ENCODE measurements at regions not wholly inside any gene's neighbourhood (a gene's known extent, or its start where the extent isn't known, plus 50 kb on each side); places are given as distances from the start of the nearest gene placed in this dataset.

- no peaks in the 10 kb centered on the region for H3K4me1 ChIP-seq (ENCODE audit: insufficient read depth, low read length, poor library complexity, severe bottlenecking)
- no peak overlapping the region for H3K4me3 ChIP-seq (ENCODE audit: low read length, poor library complexity, severe bottlenecking)
- H3K79me2 ChIP-seq (ENCODE audit: insufficient read depth, low read length): no peaks in the 10 kb centered on the region
- H3K9me3 ChIP-seq (ENCODE audit: insufficient read depth, low read depth, low read length): no peaks in the 10 kb centered on the region
- H3K4me2 ChIP-seq (ENCODE audit: low read depth, low read length, poor library complexity, severe bottlenecking): no peak overlapping the region
- TF ChIP-seq EZH2phosphoT487 (IDR thresholded peaks at IDR 0.05; ENCODE audit: borderline replicate concordance): no peak
- TF ChIP-seq CTCF (conservative IDR thresholded peaks at IDR 0.05; ENCODE audit: low read length): no peak
- H4K20me1 ChIP-seq (ENCODE audit: insufficient read depth, low read length, poor library complexity, severe bottlenecking): no peaks in the 10 kb centered on the region
- no peaks in the 10 kb centered on the region for H3K36me3 ChIP-seq (ENCODE audit: insufficient read depth, low read length)
- H3K9ac ChIP-seq (ENCODE audit: low read depth, low read length, poor library complexity, severe bottlenecking): no peak overlapping the region
- no peaks in the 10 kb centered on the region for H3K27me3 ChIP-seq (ENCODE audit: insufficient read depth, low read length, poor library complexity, severe bottlenecking)
- no peak overlapping the region for H2AFZ ChIP-seq (ENCODE audit: low read length)
- no peaks in the 10 kb centered on the region for H3K9me2 ChIP-seq (replicated peaks; ENCODE audit: low read depth, low read length)
- H3F3A ChIP-seq (ENCODE audit: low read depth): no peaks in the 10 kb centered on the region
Observed at GRCh38 chr2:65917986-65918385, 485.6 kb upstream of the SPRED2 start.

GRCh38 chr2:65916785-65917295 lies 484.4 kb upstream of the SPRED2 start:
- no peak overlapping the region for H3K4me3 ChIP-seq (ENCODE audit: low read length, poor library complexity, severe bottlenecking)
- H3K9me3 ChIP-seq (ENCODE audit: insufficient read depth, low read depth, low read length): no peaks in the 10 kb centered on the region
- no peak overlapping the region for H3K4me2 ChIP-seq (ENCODE audit: low read depth, low read length, poor library complexity, severe bottlenecking)
- H3K79me2 ChIP-seq (ENCODE audit: insufficient read depth, low read length): no peaks in the 10 kb centered on the region
- TF ChIP-seq CTCF (conservative IDR thresholded peaks at IDR 0.05; ENCODE audit: low read length) (no peak), EZH2phosphoT487 (IDR thresholded peaks at IDR 0.05; ENCODE audit: borderline replicate concordance) (no peak)
- H3K4me1 ChIP-seq (ENCODE audit: insufficient read depth, low read length, poor library complexity, severe bottlenecking): no peaks in the 10 kb centered on the region
- no peak overlapping the region for H2AFZ ChIP-seq (ENCODE audit: low read length)
- H3F3A ChIP-seq (ENCODE audit: low read depth): no peaks in the 10 kb centered on the region
- no peak overlapping the region for H3K9ac ChIP-seq (ENCODE audit: low read depth, low read length, poor library complexity, severe bottlenecking)
- no peaks in the 10 kb centered on the region for H3K9me2 ChIP-seq (replicated peaks; ENCODE audit: low read depth, low read length)
- H4K20me1 ChIP-seq (ENCODE audit: insufficient read depth, low read length, poor library complexity, severe bottlenecking): no peaks in the 10 kb centered on the region
- no peaks in the 10 kb centered on the region for H3K36me3 ChIP-seq (ENCODE audit: insufficient read depth, low read length)
- H3K27me3 ChIP-seq (ENCODE audit: insufficient read depth, low read length, poor library complexity, severe bottlenecking): no peaks in the 10 kb centered on the region

- Histone ChIP-seq H3K9me3 (ENCODE audit: insufficient read depth, low read depth, low read length) (no peaks in the 10 kb centered on the region), H3K4me3 (ENCODE audit: low read length, poor library complexity, severe bottlenecking) (no peak overlapping the region), H3K27me3 (ENCODE audit: insufficient read depth, low read length, poor library complexity, severe bottlenecking) (no peaks in the 10 kb centered on the region)
Observed at GRCh38 chr2:65916177-65916576, 483.8 kb upstream of the SPRED2 start.

More at GRCh38 chr2:65916177-65916576, 483.8 kb upstream of the SPRED2 start:
- no peaks in the 10 kb centered on the region for H3K79me2 ChIP-seq (ENCODE audit: insufficient read depth, low read length)
- H4K20me1 ChIP-seq (ENCODE audit: insufficient read depth, low read length, poor library complexity, severe bottlenecking): no peaks in the 10 kb centered on the region
- H3K9ac ChIP-seq (ENCODE audit: low read depth, low read length, poor library complexity, severe bottlenecking): no peak overlapping the region
- H3K9me2 ChIP-seq (replicated peaks; ENCODE audit: low read depth, low read length): no peaks in the 10 kb centered on the region
- H2AFZ ChIP-seq (ENCODE audit: low read length): no peak overlapping the region
- H3F3A ChIP-seq (ENCODE audit: low read depth): no peaks in the 10 kb centered on the region
- no peak overlapping the region for H3K4me2 ChIP-seq (ENCODE audit: low read depth, low read length, poor library complexity, severe bottlenecking)
- H3K36me3 ChIP-seq (ENCODE audit: insufficient read depth, low read length): no peaks in the 10 kb centered on the region
- no peak for TF ChIP-seq EZH2phosphoT487 (IDR thresholded peaks at IDR 0.05; ENCODE audit: borderline replicate concordance)
- TF ChIP-seq CTCF (conservative IDR thresholded peaks at IDR 0.05; ENCODE audit: low read length): no peak
- H3K4me1 ChIP-seq (ENCODE audit: insufficient read depth, low read length, poor library complexity, severe bottlenecking): no peaks in the 10 kb centered on the region

Data from Loucy (cell line).